OCI-LY7 (cell line): ENCODE measurements at regions not wholly inside any gene's neighbourhood (a gene's known extent, or its start where the extent isn't known, plus 50 kb on each side); places are given as distances from the start of the nearest gene placed in this dataset.

ENCODE experiments used
- BruUV-seq: library from RNA; stranded (reverse); fragments of 400-500 nt; replicated peaks from 2 replicates; lab custom pipeline; 2021; lab: Mats Ljungman, UMichigan
- CTCF ChIA-PET: fragments of 300-600 bp; sonication (Branson Sonifier 250); formaldehyde crosslinking; loops from one replicate; lab custom pipeline; 2022; ENCODE audit warnings: antibody characterized with exemption; ENCODE audit not compliant: unreplicated experiment; lab: Charles Lee
- POLR2A ChIA-PET: fragments of 300-600 bp; sonication (Branson Sonifier 250); formaldehyde crosslinking; loops from one replicate; lab custom pipeline; 2022; ENCODE audit warnings: antibody characterized with exemption; lab: Charles Lee
- DNase-seq: peaks from one replicate; pipeline ENCODE4 v3.0.0-alpha.2; 2015; ENCODE audit warnings: low spot score
- H2AFZ ChIP-seq: fragments of 200-600 bp; sonication (generic), shearing (Covaris generic); 2 replicates; pipeline ENCODE4 v1.6.1; 2014; ENCODE audit warnings: mild to moderate bottlenecking, antibody characterized with exemption, low read length, moderate library complexity
- H3K27ac ChIP-seq: fragments of 200-600 bp; sonication (generic); 2 replicates; pipeline ENCODE4 v1.5.1; 2014; ENCODE audit warnings: mixed run types, low read depth, mild to moderate bottlenecking, moderate library complexity, low read length, inconsistent platforms; ENCODE audit not compliant: poor library complexity, severe bottlenecking
- H3K36me3 ChIP-seq: fragments of 200-600 bp; sonication (generic); 2 replicates; pipeline ENCODE4 v1.6.1; 2014; ENCODE audit warnings: mild to moderate bottlenecking, antibody characterized with exemption, low read length, moderate library complexity, mixed read lengths; ENCODE audit not compliant: insufficient read depth
- H3K4me1 ChIP-seq: fragments of 200-600 bp; sonication (generic); 2 replicates; pipeline ENCODE4 v1.5.1; 2014; ENCODE audit warnings: mild to moderate bottlenecking, low read length; ENCODE audit not compliant: insufficient read depth, poor library complexity, severe bottlenecking
- H3K4me2 ChIP-seq: fragments of 200-600 bp; sonication (generic); 2 replicates; pipeline ENCODE4 v1.6.1; 2014; ENCODE audit warnings: mild to moderate bottlenecking, low read length
- H3K4me3 ChIP-seq: fragments of 200-600 bp; sonication (generic); 2 replicates; pipeline ENCODE4 v1.5.1; 2014; ENCODE audit warnings: mild to moderate bottlenecking, low read depth, low read length; ENCODE audit not compliant: poor library complexity, severe bottlenecking
- H3K79me2 ChIP-seq: fragments of 200-600 bp; sonication (generic); 2 replicates; pipeline ENCODE4 v1.6.1; 2016; ENCODE audit warnings: low read depth, mild to moderate bottlenecking, low read length, moderate library complexity, mixed read lengths; ENCODE audit not compliant: insufficient read depth
- H3K9me2 ChIP-seq: fragments of 200-600 bp; sonication (generic); 2 replicates; pipeline ENCODE4 v1.6.1; 2016; ENCODE audit warnings: mild to moderate bottlenecking, low read length, mixed read lengths; ENCODE audit not compliant: insufficient read depth
- H3K9me3 ChIP-seq: fragments of 200-600 bp; sonication (generic); 2 replicates; pipeline ENCODE4 v1.6.1; 2014; ENCODE audit warnings: mild to moderate bottlenecking, mixed run types, low read length, mixed read lengths
- H4K20me1 ChIP-seq: fragments of 200-600 bp; sonication (generic); 2 replicates; pipeline ENCODE4 v1.6.1; 2014; ENCODE audit warnings: mild to moderate bottlenecking, antibody characterized with exemption, low read length, moderate library complexity, mixed read lengths; ENCODE audit not compliant: insufficient read depth
- EZH2phosphoT487 ChIP-seq: fragments of 200-600 bp; sonication (generic); IDR thresholded peaks from 2 replicates; pipeline ENCODE4 v1.6.1; 2018; ENCODE audit warnings: low read depth, borderline replicate concordance, mild to moderate bottlenecking, mixed run types, antibody characterized with exemption, low read length, moderate library complexity, mixed read lengths
- intact Hi-C: fragments of 100-400 bp; cut with micrococcal nuclease; formaldehyde crosslinking; loops from one replicate; pipeline ENCODE4 v1.10.0; 2022; ENCODE audit not compliant: unreplicated experiment
- TF ChIP-seq, protein P1 (sequence below): fragments of 200-600 bp; sonication (generic); conservative IDR thresholded peaks from 2 replicates; pipeline ENCODE4 v1.5.1; 2014; ENCODE audit warnings: mild to moderate bottlenecking, antibody characterized with exemption, low read length, moderate library complexity, mixed read lengths

DNA sequence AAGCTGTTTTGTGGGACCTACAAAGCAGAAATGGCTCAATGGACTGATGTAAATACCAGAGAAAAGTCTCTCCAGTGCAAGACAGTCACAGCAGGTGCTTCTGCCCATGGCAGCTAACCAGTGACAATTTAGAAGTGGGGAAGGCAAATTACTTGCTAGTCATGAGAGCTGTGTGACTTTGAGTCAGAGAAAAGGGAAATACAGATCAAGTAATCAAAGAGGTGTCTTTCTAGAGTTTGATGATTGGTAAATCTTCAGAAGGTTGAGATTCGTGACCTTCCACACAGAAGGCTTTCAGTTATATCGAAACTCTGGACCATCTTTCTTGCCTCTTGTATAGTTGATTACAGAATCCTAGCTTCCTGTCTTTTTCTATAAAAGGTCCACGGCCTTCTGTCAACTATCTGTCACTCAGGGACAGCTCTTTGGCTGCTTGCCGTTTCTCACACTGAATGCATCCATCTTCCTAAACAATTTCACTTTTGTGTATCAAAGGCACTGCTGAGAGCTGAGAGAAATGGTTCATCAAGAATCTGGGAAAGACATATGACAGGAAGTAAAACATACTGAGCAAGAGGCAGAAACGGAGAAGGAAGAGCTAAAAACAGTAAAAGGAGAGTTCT is 993.9 kb upstream of the ACO1 start:
- ChIA-PET POLR2A (interaction anchor here (0.8 to 0.9 kb wide), 2 partner anchors 36 to 43 kb away, joined by 3 to 4 read pairs; no protein-coding TSS in a partner anchor), CTCF (no interaction called here)
- no TSS peak for BruUV-seq

GRCh38 chr9:31393240-31393639 is 991.2 kb upstream of the ACO1 start:
- Histone ChIP-seq H3K36me3 (no peaks in the 10 kb centered on the region), H3K4me2 (no peak overlapping the region), H3K27ac (no peak overlapping the region), H4K20me1 (no peaks in the 10 kb centered on the region), H3K79me2 (no peaks in the 10 kb centered on the region), H3K4me1 (no peaks in the 10 kb centered on the region), H3K9me3 (no peaks in the 10 kb centered on the region), H3K9me2 (no peaks in the 10 kb centered on the region), H2AFZ (no peak overlapping the region), H3K4me3 (no peak overlapping the region)
- ChIA-PET CTCF (no interaction called here), POLR2A (interaction anchor here (0.7 kb wide), 2 partner anchors 31 to 1263 kb away, joined by 3 read pairs; no protein-coding TSS in a partner anchor)
- no peak for DNase-seq
- BruUV-seq: no TSS peak
- TF ChIP-seq EZH2phosphoT487: no peak
- intact Hi-C loops: no loop called here

More for the DNA sequence above, 993.9 kb upstream of the ACO1 start:
- DNase-seq: peak; percentile 6
- H3K79me2 ChIP-seq: no peaks in the 10 kb centered on the region
- intact Hi-C loops: no loop called here
- H2AFZ ChIP-seq: peak overlapping the region; percentile 81
- H3K36me3 ChIP-seq: no peaks in the 10 kb centered on the region
- TF ChIP-seq, protein P1, sequence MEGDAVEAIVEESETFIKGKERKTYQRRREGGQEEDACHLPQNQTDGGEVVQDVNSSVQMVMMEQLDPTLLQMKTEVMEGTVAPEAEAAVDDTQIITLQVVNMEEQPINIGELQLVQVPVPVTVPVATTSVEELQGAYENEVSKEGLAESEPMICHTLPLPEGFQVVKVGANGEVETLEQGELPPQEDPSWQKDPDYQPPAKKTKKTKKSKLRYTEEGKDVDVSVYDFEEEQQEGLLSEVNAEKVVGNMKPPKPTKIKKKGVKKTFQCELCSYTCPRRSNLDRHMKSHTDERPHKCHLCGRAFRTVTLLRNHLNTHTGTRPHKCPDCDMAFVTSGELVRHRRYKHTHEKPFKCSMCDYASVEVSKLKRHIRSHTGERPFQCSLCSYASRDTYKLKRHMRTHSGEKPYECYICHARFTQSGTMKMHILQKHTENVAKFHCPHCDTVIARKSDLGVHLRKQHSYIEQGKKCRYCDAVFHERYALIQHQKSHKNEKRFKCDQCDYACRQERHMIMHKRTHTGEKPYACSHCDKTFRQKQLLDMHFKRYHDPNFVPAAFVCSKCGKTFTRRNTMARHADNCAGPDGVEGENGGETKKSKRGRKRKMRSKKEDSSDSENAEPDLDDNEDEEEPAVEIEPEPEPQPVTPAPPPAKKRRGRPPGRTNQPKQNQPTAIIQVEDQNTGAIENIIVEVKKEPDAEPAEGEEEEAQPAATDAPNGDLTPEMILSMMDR: no peak
- TF ChIP-seq EZH2phosphoT487: no peak
- no peaks in the 10 kb centered on the region for H3K4me1 ChIP-seq
- H3K4me2 ChIP-seq: peak overlapping the region; percentile 46; the same call in 1 of the 2 replicates
- H3K9me3 ChIP-seq: no peaks in the 10 kb centered on the region
- H3K9me2 ChIP-seq: no peaks in the 10 kb centered on the region
- no peak overlapping the region for H3K27ac ChIP-seq
- H4K20me1 ChIP-seq: no peaks in the 10 kb centered on the region
- no peak overlapping the region for H3K4me3 ChIP-seq

DNA sequence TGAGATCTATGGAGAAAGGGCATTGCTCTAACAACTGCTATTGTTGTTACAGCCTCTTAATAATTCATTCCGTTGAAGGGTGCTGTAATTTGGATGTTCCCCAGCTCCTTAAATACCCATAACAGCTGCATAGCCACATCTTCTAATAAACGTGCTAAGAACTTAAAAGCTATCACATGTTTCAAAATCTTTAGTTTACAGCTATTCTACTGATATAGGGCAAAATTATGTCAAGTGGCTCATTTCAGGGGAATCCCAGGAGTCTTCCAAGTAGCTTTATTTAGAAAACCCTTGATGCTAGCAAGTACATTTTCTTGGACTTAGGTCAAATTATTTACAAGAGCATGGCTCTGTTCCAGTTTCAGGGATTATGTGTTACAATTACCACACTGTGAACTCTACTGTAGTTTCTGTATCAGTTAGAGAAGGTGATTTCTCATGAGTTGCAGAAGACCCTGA is 990.4 kb upstream of the ACO1 start:
- Histone ChIP-seq H3K27ac (no peak overlapping the region), H3K4me1 (no peaks in the 10 kb centered on the region), H2AFZ (no peak overlapping the region), H3K4me3 (no peak overlapping the region), H3K36me3 (no peaks in the 10 kb centered on the region), H3K79me2 (no peaks in the 10 kb centered on the region), H3K9me2 (no peaks in the 10 kb centered on the region), H4K20me1 (no peaks in the 10 kb centered on the region), H3K4me2 (no peak overlapping the region), H3K9me3 (no peaks in the 10 kb centered on the region)
- no peak for TF ChIP-seq EZH2phosphoT487
- TF ChIP-seq, protein P1: no peak
- POLR2A ChIA-PET: interaction anchor here (0.7 kb wide), 3 partner anchors 15 to 1264 kb away, joined by 3 read pairs; no protein-coding TSS in a partner anchor
- CTCF ChIA-PET: no interaction called here
- BruUV-seq: no TSS peak
- DNase-seq: no peak
- intact Hi-C loops: no loop called here
